NCI-H748 (cell line): ENCODE measurements at regions not wholly inside any gene's neighbourhood (a gene's known extent, or its start where the extent isn't known, plus 50 kb on each side); places are given as distances from the start of the nearest gene placed in this dataset.
"Not testable (repeated sequence)": the region's sequence is repeated elsewhere in the genome, so short reads cannot be mapped to it uniquely, and the experiment has no call there.

Source experiments
- DNase-seq: peaks from one replicate; lab custom pipeline; 2025; ENCODE audit not compliant: unreplicated experiment; lab: John Stamatoyannopoulos, UW

- peak; percentile 64 for DNase-seq
These were observed 175.8 kb upstream of the NETO1 start for GRCh38 chr18:73043611-73044010.

DNA sequence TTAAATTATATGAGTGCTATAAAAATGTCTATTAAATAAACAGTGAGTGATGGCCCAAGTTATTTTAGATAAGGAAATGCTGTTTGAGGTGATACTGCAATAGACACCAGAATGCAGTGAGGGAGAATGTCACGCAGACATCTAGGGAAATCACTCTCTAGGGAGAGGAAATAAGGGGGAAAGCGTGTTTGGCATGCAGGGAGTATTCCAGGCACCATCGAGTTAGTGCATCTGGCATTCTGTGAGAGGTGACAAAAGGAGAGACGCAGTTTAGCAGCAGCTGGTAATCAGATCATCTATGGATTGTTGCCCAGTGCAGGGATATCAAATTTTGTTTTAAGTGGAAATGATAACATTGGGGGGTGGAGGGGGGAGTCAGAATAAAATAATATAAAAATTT lies 175.4 kb upstream of the NETO1 start:
- DNase-seq, result peak; percentile 95

- DNase-seq, result no peak
These were observed 172.5 kb upstream of the NETO1 start for GRCh38 chr18:73040247-73040646.

DNA sequence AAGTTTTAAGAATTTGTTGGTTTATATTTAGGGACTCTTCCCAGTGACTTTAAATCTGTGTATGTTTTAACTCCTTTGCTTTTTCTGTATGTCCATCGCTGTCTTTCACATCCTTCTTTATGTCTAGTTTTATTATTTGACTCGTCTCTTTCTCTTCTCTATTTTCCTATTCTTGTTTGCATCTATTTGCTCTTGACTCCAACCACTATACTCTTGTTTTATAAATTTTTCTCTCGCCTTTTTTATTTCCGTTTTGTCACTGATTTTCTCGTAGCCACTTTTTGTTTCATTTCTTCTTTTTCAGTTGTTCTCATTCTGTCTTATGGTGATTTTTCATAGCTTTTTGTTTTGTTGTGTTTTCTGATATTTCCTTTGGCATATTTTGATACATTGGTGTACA lies 170.5 kb upstream of the NETO1 start:
- DNase-seq, result no peak

DNA sequence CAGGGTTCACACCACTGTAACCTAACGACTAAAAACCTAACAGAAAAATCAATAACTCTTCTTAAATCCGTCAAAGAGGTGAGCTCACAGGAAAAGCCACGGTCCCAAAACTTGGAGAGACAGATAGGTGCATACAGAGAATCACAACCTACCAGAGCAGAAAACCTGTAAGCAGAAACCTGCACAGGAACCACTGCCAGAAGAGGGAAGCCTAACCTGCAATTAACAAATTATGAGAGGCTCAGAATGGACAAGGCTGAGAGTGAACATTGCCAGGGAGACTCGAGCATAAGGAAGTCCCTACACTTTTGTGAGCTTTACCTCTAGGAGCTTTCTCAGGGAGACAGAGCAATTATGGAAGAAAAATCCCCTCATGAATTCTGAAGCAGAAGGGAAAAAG lies 156.2 kb upstream of the NETO1 start:
- peak; percentile 65 for DNase-seq

DNA sequence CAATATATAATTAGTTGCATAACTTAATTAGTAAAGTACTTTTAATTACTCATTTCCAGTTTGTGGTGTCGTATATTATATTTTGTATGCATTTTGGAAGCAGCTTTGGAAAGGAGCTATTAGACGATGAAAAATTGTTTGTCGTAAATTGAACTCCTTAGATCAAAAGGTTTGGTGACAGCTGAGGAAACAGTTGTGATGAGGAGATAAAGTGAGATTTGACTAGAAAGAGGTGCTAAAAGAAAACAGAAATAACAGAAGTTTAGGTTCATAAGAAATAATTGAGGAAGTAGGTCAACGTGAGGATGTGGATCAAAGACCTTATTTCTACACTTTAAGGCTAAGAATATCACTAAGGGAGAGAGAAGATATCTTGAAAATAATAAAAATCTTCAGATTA lies 141.9 kb upstream of the NETO1 start:
- no peak for DNase-seq

DNA sequence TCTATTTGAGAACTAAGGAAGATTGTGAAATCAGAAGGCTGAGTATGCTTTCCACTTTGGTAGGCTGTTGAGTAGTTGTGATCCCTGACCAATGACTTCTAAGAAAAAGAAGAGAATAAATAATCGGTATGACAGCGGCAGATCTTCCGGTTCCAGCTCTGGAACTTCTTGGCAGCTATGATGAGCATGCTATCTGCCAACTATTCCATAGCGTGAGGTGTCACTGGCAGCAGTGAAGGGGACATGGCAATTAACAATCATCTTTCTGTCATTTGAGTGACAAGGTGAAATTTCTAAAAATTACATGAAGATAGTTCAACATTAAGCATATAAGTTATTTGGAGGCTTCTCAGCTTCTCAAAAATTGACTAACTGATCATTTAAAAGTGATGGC lies 140.1 kb upstream of the NETO1 start:
- DNase-seq, result no peak

GRCh38 chr18:73007195-73007914 lies 139.6 kb upstream of the NETO1 start:
- no peak for DNase-seq

DNA sequence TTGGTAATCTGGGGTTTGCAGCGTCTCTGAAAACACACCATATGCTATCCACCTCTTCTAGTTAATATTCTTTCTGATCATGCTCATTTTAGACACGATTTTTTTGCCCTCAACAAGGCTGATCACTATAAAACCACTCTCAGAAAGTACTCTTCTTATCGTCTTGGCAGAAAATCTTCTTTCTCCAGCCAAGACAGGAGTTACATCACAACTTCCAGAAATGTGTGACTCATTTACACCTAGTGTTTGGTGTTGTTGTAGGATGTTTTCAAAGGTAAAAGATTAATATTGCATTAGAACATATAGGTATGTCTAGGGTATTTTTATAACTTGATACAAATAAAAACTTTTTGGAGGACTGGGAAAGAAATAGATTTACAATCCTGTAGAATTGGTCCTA lies 138.5 kb upstream of the NETO1 start:
- DNase-seq, result no peak

DNA sequence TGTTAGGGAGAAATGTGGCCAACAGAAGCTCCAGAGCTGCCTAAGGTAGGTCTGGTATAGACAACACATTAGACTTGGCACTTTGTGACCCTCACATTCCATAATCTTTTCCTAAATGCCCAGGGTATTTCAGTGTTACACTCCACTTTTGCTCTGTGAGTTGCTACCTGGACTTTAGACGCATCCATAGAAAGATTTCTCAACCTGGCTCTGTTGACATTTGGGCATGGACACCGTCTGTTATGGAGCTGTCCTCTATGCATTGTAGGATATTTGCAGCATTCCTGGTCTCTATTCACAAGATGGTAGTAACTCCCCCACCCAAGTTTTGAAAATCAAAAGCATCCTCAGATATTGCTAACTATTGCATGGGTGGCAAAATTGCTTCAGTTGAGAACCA lies 136.5 kb upstream of the NETO1 start:
- no peak for DNase-seq

DNA sequence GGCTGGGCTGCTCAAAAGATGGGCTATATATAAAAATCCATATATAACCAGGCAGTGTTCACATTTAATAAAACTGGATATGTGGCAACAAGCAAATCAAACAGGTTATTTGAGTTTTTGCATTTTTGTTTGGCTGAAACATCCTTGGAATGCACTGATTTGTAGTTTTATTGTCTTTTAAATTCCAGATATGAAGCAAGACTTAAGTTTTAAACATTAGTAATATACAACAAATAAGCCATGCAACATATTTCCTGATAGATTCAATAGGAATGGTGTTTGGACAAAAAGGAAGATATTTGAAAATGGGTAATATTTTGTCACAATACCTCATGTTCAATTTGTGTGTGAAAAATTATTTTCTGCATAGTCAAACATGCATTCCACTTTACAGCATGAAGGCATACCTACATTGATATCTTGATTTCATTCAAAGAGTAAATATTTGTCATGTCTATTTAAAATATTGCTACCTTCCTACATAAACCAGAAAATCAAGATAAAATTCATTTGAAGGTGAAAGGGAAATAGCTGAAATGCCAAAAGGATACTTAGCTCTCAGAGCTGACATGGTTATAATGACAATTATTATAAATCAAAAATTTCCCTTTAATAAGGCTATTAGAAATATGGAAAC lies 132.3 kb upstream of the NETO1 start:
- DNase-seq, result no peak

GRCh38 chr18:72995558-72995957 lies 127.8 kb upstream of the NETO1 start:
- no peak for DNase-seq

DNA sequence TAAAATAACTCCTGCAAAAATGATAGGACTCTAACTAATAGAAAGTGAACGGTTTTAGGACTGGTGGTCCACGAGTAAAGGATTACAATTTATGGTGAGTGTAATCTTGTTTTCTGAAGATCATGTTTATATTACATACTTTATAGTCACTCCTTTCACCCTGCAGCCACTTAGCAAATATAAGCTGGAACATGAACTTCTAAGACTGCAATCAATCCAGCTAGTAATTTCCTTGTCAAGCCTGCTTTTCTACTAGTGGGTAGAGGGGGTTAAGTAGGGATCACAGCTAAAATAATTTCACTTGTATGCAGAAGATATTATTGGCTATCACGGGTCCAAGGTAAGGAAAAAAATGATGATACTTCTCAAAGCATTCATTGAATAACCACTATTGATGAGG lies 125.5 kb upstream of the NETO1 start:
- DNase-seq, result no peak

- no peak for DNase-seq
These were observed 123.6 kb upstream of the NETO1 start for GRCh38 chr18:72991379-72991778.

- DNase-seq, result not testable (repeated sequence)
These were observed 119.8 kb upstream of the NETO1 start for GRCh38 chr18:72987570-72987969.

- DNase-seq, result no peak
These were observed 118.3 kb upstream of the NETO1 start for GRCh38 chr18:72986103-72986502.

DNA sequence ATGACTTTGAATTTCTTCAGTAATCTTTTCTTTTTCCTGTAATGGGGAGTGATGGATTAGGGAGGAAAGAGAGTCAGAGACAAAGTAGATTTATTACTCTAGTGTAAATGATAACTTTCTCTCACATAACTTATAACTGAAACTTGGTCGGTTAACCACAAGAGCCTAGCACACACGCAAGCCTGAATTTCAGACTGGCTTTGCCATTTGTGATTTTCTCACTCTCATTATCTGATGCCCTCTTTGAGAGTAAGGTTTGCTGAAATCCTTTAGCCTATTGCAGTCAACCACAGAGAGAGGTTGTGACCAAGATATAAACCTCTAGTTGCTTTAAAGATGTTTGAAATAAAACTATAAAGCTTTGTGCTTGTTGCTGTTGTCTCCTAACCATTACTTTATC lies 117.9 kb upstream of the NETO1 start:
- no peak for DNase-seq

DNA sequence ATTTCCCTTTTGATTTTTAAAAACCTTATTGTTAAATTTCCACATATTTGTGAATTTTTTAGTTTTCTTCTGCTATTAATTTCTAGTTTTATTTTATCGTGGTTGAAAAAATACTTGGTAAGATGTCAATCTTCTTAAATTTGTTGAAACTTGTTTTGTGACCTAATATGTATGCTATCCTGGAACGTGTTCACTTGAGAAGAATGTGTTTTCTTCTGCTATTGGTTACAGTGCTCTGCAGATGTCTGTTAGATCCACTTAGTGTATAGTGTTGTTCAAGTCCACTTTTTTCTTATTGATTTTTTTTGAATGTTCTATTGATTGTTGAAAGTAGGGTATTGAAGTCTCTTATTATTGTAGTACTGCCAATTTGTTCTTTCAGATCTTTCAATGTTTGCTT lies 116.5 kb upstream of the NETO1 start:
- DNase-seq, result no peak

GRCh38 chr18:72973841-72974240 lies 106.1 kb upstream of the NETO1 start:
- DNase-seq, result no peak

DNA sequence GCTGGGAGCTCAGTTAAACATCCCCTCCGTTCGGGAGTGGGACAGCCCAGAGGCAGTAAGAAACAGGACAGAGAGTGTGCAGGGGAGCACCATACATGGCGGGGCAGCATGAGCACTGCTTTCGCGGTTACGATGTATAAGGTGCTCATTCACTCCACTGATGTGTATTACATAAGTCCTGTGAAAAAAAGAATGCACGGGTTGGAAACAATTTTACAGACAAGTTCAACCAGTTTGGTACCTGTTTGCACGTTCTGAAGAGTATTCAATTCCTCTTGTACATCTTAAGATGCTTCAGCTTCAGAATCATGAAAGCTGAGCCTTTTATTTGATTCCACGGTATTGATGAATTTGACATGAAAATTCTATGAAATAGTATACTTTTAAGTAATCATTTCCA lies 97.8 kb upstream of the NETO1 start:
- DNase-seq, result peak; percentile 16

DNA sequence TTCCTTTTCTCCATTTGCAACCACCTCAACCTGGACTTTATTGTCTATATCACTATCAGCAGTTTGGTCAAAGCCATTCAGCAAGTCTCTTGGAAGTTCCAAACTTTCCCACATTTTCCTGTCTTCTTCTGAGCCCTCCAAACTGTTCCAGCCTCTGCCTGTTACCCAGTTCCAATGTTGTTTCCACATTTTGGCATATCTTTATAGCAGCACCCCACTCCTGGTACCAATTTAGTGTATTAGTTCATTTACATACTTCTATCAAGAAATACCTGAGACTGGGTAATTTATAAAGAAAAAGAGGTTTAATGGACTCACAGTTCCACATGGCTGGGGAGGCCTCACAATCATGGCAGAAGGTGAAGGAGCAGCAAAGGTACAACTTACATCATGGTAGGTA lies 90.4 kb upstream of the NETO1 start:
- not testable (repeated sequence) for DNase-seq

DNA sequence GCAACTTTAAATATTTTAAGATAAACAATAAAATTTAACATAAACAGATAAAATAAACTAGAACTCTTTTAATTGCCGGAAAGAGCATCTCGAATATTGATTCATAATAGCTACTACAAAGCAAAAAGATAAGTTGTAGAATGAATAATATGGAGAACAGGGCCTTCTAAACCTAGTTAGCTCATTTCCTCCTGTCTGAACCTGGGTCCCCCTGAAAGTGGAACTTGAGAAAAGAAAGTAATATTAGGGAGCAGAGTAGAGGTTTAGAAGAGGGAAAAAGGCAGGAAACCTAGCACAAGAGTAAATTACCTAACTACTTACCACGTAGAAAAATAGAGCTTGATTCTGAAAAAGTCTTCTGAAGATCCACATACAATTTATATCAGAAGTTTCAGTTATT lies 80.7 kb upstream of the NETO1 start:
- no peak for DNase-seq

- no peak for DNase-seq
These were observed 75.0 kb upstream of the NETO1 start for GRCh38 chr18:72942766-72943165.
